ENCODE measurements at regions not wholly inside any gene's neighbourhood (a gene's known extent, or its start where the extent isn't known, plus 50 kb on each side); places are given as distances from the start of the nearest gene placed in this dataset.

- intact Hi-C loops (cut with micrococcal nuclease; ENCODE audit: unreplicated experiment), result no loop called here
- no peak for ATAC-seq
- ChIA-PET POLR2A (no interaction called here), CTCF (no interaction called here)
- no TSS peak for BruUV-seq (replicated peaks)
- Histone ChIP-seq H3K27me3 (ENCODE audit: control insufficient read depth, insufficient read depth, low read length) (no peaks in the 10 kb centered on the region), H3K9me3 (ENCODE audit: control insufficient read depth, insufficient read depth, low read depth, low read length) (no peaks in the 10 kb centered on the region), H3K27ac (ENCODE audit: low read length) (no peak overlapping the region), H3K4me3 (ENCODE audit: low read depth in 2 of 2, low read length in 2 of 2) (no peak overlapping the region), H3K36me3 (ENCODE audit: control insufficient read depth, insufficient read depth, low read length) (no peaks in the 10 kb centered on the region), H3K4me1 (ENCODE audit: control insufficient read depth, insufficient read depth, low read length) (no peaks in the 10 kb centered on the region)
- DNase-seq (ENCODE audit: low read depth, low spot score), result no peak
- TF ChIP-seq POLR2AphosphoS5 (IDR thresholded peaks at IDR 0.05; ENCODE audit: low read depth, low read length) (no peak), REST (IDR thresholded peaks at IDR 0.05; ENCODE audit: insufficient read depth in 1 of 2, low read depth in 2 of 2, low read length in 1 of 2) (no peak), TCF7L2 (IDR thresholded peaks at IDR 0.05; ENCODE audit: low read depth, low read length) (no peak), SIN3A (IDR thresholded peaks at IDR 0.05; ENCODE audit: borderline replicate concordance, insufficient read depth, low read depth, low read length) (no peak)
- TF ChIP-seq, protein P1, sequence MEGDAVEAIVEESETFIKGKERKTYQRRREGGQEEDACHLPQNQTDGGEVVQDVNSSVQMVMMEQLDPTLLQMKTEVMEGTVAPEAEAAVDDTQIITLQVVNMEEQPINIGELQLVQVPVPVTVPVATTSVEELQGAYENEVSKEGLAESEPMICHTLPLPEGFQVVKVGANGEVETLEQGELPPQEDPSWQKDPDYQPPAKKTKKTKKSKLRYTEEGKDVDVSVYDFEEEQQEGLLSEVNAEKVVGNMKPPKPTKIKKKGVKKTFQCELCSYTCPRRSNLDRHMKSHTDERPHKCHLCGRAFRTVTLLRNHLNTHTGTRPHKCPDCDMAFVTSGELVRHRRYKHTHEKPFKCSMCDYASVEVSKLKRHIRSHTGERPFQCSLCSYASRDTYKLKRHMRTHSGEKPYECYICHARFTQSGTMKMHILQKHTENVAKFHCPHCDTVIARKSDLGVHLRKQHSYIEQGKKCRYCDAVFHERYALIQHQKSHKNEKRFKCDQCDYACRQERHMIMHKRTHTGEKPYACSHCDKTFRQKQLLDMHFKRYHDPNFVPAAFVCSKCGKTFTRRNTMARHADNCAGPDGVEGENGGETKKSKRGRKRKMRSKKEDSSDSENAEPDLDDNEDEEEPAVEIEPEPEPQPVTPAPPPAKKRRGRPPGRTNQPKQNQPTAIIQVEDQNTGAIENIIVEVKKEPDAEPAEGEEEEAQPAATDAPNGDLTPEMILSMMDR (IDR thresholded peaks at IDR 0.05), result no peak
- in situ Hi-C loops (cut with HindIII; ENCODE audit: low pct_unique_long_range_greater_than_20kb, low sequenced_read_pairs), result no loop called here
Observed at GRCh38 chr12:58481811-58482210, 438.5 kb downstream of the LRIG3 start.

DNA sequence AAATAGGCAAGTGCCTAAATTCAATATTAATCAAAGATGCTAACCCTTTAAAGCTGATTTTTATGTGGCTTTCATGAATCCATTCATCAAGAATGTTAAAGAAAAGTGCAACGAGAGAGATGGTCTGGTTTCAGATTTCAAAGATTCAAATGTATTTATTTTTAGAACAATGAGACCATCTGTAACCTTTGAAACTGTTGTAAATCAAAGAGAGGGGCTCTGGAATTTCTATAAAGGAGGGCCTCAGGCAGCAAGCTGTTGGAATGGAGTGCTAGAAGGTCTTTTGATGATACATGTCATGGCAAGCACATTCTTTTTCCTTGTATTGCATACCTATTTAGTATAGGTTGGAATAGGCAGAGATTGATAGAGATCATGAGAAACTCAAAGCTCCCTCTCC, 433.0 kb downstream of the LRIG3 start:
- intact Hi-C loops (cut with micrococcal nuclease; ENCODE audit: unreplicated experiment), result no loop called here
- no peak for DNase-seq (ENCODE audit: low read depth, low spot score)
- no peaks in the 10 kb centered on the region for H3K36me3 ChIP-seq (ENCODE audit: control insufficient read depth, insufficient read depth, low read length)
- no peaks in the 10 kb centered on the region for H3K4me1 ChIP-seq (ENCODE audit: control insufficient read depth, insufficient read depth, low read length)
- no peak for TF ChIP-seq REST (IDR thresholded peaks at IDR 0.05; ENCODE audit: insufficient read depth in 1 of 2, low read depth in 2 of 2, low read length in 1 of 2)
- no peak for TF ChIP-seq SIN3A (IDR thresholded peaks at IDR 0.05; ENCODE audit: borderline replicate concordance, insufficient read depth, low read depth, low read length)
- TF ChIP-seq, protein P1 (IDR thresholded peaks at IDR 0.05), result no peak
- TF ChIP-seq POLR2AphosphoS5 (IDR thresholded peaks at IDR 0.05; ENCODE audit: low read depth, low read length), result no peak
- no peak for TF ChIP-seq TCF7L2 (IDR thresholded peaks at IDR 0.05; ENCODE audit: low read depth, low read length)
- in situ Hi-C loops (cut with HindIII; ENCODE audit: low pct_unique_long_range_greater_than_20kb, low sequenced_read_pairs), result no loop called here
- ATAC-seq, result no peak
- no peaks in the 10 kb centered on the region for H3K9me3 ChIP-seq (ENCODE audit: control insufficient read depth, insufficient read depth, low read depth, low read length)
- H3K4me3 ChIP-seq (ENCODE audit: low read depth in 2 of 2, low read length in 2 of 2), result no peak overlapping the region
- no TSS peak for BruUV-seq (replicated peaks)
- no peak overlapping the region for H3K27ac ChIP-seq (ENCODE audit: low read length)
- POLR2A ChIA-PET, result no interaction called here
- H3K27me3 ChIP-seq (ENCODE audit: control insufficient read depth, insufficient read depth, low read length), result no peaks in the 10 kb centered on the region
- CTCF ChIA-PET, result no interaction called here

Measured in Panc1 (cell line).